Neural cell (in vitro differentiated cells): ENCODE measurements at regions not wholly inside any gene's neighbourhood (a gene's known extent, or its start where the extent isn't known, plus 50 kb on each side); places are given as distances from the start of the nearest gene placed in this dataset.

Experiments used
- H2AFZ ChIP-seq: fragments of 200-600, 300-800 bp; sonication (generic), shearing (Covaris generic); 2 replicates; pipeline ENCODE4 v1.6.0; 2014; ENCODE audit warnings: low read depth, mild to moderate bottlenecking, antibody characterized with exemption, low read length, moderate library complexity
- H3F3A ChIP-seq: fragments of 200-600 bp; shearing (Covaris generic); 2 replicates; pipeline ENCODE4 v1.6.1; 2016; ENCODE audit warnings: mild to moderate bottlenecking, moderate library complexity, mixed read lengths, antibody characterized with exemption, low read length; ENCODE audit not compliant: insufficient read depth, poor library complexity, severe bottlenecking
- H3K27ac ChIP-seq: fragments of 200-600, 300-800 bp; sonication (generic), shearing (Covaris generic); 2 replicates; pipeline ENCODE4 v1.5.1; 2014; ENCODE audit warnings: mild to moderate bottlenecking, low read length, moderate library complexity
- H3K27me3 ChIP-seq: fragments of 300-800, 200-600 bp; sonication (generic), shearing (Covaris generic); 2 replicates; pipeline ENCODE4 v1.6.0; 2014; ENCODE audit warnings: mild to moderate bottlenecking, low read depth, low read length, moderate library complexity; ENCODE audit not compliant: insufficient read depth
- H3K36me3 ChIP-seq: fragments of 300-800, 200-600 bp; sonication (generic), shearing (Covaris generic); 2 replicates; pipeline ENCODE4 v1.5.1; 2014; ENCODE audit warnings: mild to moderate bottlenecking, antibody characterized with exemption, low read length, moderate library complexity; ENCODE audit not compliant: insufficient read depth
- H3K4me2 ChIP-seq: fragments of 300-800, 200-600 bp; sonication (generic), shearing (Covaris generic); 2 replicates; pipeline ENCODE4 v1.6.0; 2014; ENCODE audit warnings: mild to moderate bottlenecking, low read length
- H3K4me3 ChIP-seq: fragments of 300-800, 200-600 bp; sonication (generic), shearing (Covaris generic); 2 replicates; pipeline ENCODE4 v1.5.1; 2014; ENCODE audit warnings: mild to moderate bottlenecking, low read length, moderate library complexity
- H3K79me2 ChIP-seq: fragments of 200-600 bp; shearing (Covaris generic); replicated peaks from 2 replicates; pipeline ENCODE4 v1.6.0; 2014; ENCODE audit warnings: mild to moderate bottlenecking, low read length, moderate library complexity; ENCODE audit not compliant: insufficient read depth
- H3K9ac ChIP-seq: fragments of 300-800, 200-600 bp; sonication (generic), shearing (Covaris generic); 2 replicates; pipeline ENCODE4 v1.6.1; 2016; ENCODE audit warnings: mild to moderate bottlenecking, low read length, mixed read lengths
- H3K9me2 ChIP-seq: fragments of 200-600 bp; shearing (Covaris generic); 2 replicates; pipeline ENCODE4 v1.6.1; 2016; ENCODE audit warnings: mild to moderate bottlenecking, low read length, mixed read lengths; ENCODE audit not compliant: insufficient read depth
- H3K9me3 ChIP-seq: fragments of 200-600, 300-800 bp; sonication (generic), shearing (Covaris generic); 2 replicates; pipeline ENCODE4 v1.6.1; 2016; ENCODE audit warnings: mild to moderate bottlenecking, mixed run types, low read length, moderate library complexity, mixed read lengths
- H4K20me1 ChIP-seq: fragments of 200-600 bp; shearing (Covaris generic); 2 replicates; pipeline ENCODE4 v1.6.1; 2016; ENCODE audit warnings: mild to moderate bottlenecking, mixed run types; ENCODE audit not compliant: insufficient read depth
- EP300 ChIP-seq: fragments of 450-650 bp; conservative IDR thresholded peaks from 2 replicates; pipeline ENCODE4 v1.6.1; 2014; ENCODE audit warnings: antibody characterized with exemption, mild to moderate bottlenecking, moderate library complexity; ENCODE audit not compliant: poor library complexity, severe bottlenecking
- EZH2 ChIP-seq: fragments of 200-600, 300-800 bp; shearing (Covaris generic), sonication (generic); IDR thresholded peaks from 2 replicates; pipeline ENCODE4 v1.6.1; 2014; ENCODE audit warnings: antibody characterized with exemption, low read length, borderline replicate concordance, mild to moderate bottlenecking; ENCODE audit not compliant: insufficient read depth, poor library complexity, severe bottlenecking
- MXI1 ChIP-seq: fragments of 450-650 bp; conservative IDR thresholded peaks from 2 replicates; pipeline ENCODE4 v1.6.1; 2014; ENCODE audit warnings: antibody characterized with exemption, mild to moderate bottlenecking; ENCODE audit not compliant: poor library complexity, severe bottlenecking
- POLR2AphosphoS5 ChIP-seq: IDR thresholded peaks from 2 replicates; pipeline ENCODE4 v1.6.1; 2012
- RAD21 ChIP-seq: fragments of 450-650 bp; conservative IDR thresholded peaks from 2 replicates; pipeline ENCODE4 v1.6.1; 2014; ENCODE audit warnings: antibody characterized with exemption, mild to moderate bottlenecking, moderate library complexity
- SMC3 ChIP-seq: fragments of 450-650 bp; conservative IDR thresholded peaks from 2 replicates; pipeline ENCODE4 v1.6.1; 2014; ENCODE audit warnings: antibody characterized with exemption, mild to moderate bottlenecking, moderate library complexity; ENCODE audit not compliant: poor library complexity
- TAF1 ChIP-seq: IDR thresholded peaks from 2 replicates; pipeline ENCODE4 v1.6.1; 2012; ENCODE audit warnings: low read depth
- TF ChIP-seq, protein P1 (sequence below): IDR thresholded peaks from 2 replicates; pipeline ENCODE4 v1.6.1; 2012; ENCODE audit warnings: borderline replicate concordance
- TF ChIP-seq, protein P2 (sequence below): fragments of 450-650 bp; IDR thresholded peaks from 2 replicates; pipeline ENCODE4 v1.5.1; 2014; ENCODE audit warnings: antibody characterized with exemption, mild to moderate bottlenecking, moderate library complexity; ENCODE audit not compliant: poor library complexity, severe bottlenecking

DNA sequence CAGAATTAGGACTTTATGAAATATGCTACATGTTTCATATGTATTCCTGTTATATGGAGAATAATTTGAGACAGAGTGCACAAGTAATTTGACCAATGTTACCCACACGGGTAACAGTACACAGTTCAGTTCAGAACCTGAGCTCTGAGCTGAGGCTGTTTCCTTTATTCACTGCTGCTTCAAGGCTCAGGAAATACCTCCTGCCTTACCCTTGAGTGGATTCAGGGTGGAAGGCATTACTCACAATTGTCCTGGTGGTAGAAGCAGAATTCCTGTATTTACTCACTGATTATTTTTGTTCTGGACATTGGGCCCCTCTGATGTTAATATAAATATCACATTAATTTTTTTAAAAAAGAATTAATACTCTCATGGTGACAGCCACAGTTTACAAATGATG lies 73.5 kb upstream of the CAMK2D start:
- no peak overlapping the region for H3K27ac ChIP-seq
- no peaks in the 10 kb centered on the region for H3K79me2 ChIP-seq
- no peak for TF ChIP-seq POLR2AphosphoS5
- TF ChIP-seq, protein P1, sequence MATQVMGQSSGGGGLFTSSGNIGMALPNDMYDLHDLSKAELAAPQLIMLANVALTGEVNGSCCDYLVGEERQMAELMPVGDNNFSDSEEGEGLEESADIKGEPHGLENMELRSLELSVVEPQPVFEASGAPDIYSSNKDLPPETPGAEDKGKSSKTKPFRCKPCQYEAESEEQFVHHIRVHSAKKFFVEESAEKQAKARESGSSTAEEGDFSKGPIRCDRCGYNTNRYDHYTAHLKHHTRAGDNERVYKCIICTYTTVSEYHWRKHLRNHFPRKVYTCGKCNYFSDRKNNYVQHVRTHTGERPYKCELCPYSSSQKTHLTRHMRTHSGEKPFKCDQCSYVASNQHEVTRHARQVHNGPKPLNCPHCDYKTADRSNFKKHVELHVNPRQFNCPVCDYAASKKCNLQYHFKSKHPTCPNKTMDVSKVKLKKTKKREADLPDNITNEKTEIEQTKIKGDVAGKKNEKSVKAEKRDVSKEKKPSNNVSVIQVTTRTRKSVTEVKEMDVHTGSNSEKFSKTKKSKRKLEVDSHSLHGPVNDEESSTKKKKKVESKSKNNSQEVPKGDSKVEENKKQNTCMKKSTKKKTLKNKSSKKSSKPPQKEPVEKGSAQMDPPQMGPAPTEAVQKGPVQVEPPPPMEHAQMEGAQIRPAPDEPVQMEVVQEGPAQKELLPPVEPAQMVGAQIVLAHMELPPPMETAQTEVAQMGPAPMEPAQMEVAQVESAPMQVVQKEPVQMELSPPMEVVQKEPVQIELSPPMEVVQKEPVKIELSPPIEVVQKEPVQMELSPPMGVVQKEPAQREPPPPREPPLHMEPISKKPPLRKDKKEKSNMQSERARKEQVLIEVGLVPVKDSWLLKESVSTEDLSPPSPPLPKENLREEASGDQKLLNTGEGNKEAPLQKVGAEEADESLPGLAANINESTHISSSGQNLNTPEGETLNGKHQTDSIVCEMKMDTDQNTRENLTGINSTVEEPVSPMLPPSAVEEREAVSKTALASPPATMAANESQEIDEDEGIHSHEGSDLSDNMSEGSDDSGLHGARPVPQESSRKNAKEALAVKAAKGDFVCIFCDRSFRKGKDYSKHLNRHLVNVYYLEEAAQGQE, result no peak
- no peak overlapping the region for H3K9ac ChIP-seq
- H3F3A ChIP-seq, result no peaks in the 10 kb centered on the region
- no peak overlapping the region for H3K4me3 ChIP-seq
- H2AFZ ChIP-seq, result no peak overlapping the region
- H3K27me3 ChIP-seq, result no peaks in the 10 kb centered on the region
- no peak overlapping the region for H3K4me2 ChIP-seq
- no peaks in the 10 kb centered on the region for H4K20me1 ChIP-seq
- no peaks in the 10 kb centered on the region for H3K9me3 ChIP-seq
- no peaks in the 10 kb centered on the region for H3K9me2 ChIP-seq
- no peaks in the 10 kb centered on the region for H3K36me3 ChIP-seq

DNA sequence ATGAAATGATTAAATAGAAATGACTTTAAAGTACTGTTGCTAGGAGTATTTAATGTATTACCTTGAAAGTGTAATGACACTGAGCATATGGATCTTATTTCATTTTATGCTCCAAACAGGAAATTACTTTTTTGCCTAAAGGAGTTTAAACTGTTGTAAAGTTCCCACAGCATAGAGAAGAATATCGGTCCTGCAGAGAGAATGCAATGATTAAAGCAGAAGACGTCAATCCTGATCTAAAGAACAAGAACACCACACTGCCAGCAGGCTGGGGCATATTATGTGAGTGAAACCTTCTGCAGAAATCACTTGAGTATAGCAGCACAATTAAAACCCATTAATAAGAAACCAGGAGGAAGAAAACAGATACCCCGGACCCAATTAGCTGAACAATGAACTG lies 72.8 kb upstream of the CAMK2D start:
- no peak for TF ChIP-seq POLR2AphosphoS5
- TF ChIP-seq RAD21, result no peak
- TF ChIP-seq, protein P1, result no peak
- TF ChIP-seq SMC3, result no peak
- no peak for TF ChIP-seq MXI1
- TF ChIP-seq EZH2, result no peak
- TF ChIP-seq, protein P2, sequence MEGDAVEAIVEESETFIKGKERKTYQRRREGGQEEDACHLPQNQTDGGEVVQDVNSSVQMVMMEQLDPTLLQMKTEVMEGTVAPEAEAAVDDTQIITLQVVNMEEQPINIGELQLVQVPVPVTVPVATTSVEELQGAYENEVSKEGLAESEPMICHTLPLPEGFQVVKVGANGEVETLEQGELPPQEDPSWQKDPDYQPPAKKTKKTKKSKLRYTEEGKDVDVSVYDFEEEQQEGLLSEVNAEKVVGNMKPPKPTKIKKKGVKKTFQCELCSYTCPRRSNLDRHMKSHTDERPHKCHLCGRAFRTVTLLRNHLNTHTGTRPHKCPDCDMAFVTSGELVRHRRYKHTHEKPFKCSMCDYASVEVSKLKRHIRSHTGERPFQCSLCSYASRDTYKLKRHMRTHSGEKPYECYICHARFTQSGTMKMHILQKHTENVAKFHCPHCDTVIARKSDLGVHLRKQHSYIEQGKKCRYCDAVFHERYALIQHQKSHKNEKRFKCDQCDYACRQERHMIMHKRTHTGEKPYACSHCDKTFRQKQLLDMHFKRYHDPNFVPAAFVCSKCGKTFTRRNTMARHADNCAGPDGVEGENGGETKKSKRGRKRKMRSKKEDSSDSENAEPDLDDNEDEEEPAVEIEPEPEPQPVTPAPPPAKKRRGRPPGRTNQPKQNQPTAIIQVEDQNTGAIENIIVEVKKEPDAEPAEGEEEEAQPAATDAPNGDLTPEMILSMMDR, result no peak
- TF ChIP-seq TAF1, result no peak
- TF ChIP-seq EP300, result no peak
- H3K4me2 ChIP-seq, result no peak overlapping the region
- H3K79me2 ChIP-seq, result no peaks in the 10 kb centered on the region
- H3K9me3 ChIP-seq, result no peaks in the 10 kb centered on the region
- no peaks in the 10 kb centered on the region for H3F3A ChIP-seq
- H3K9me2 ChIP-seq, result no peaks in the 10 kb centered on the region
- no peaks in the 10 kb centered on the region for H4K20me1 ChIP-seq
- H3K27me3 ChIP-seq, result no peaks in the 10 kb centered on the region
- H3K36me3 ChIP-seq, result no peaks in the 10 kb centered on the region
- no peak overlapping the region for H2AFZ ChIP-seq
- H3K4me3 ChIP-seq, result no peak overlapping the region
- no peak overlapping the region for H3K9ac ChIP-seq
- no peak overlapping the region for H3K27ac ChIP-seq
